Nephron progenitor cell (in vitro differentiated cells): ENCODE measurements at regions not wholly inside any gene's neighbourhood (a gene's known extent, or its start where the extent isn't known, plus 50 kb on each side); places are given as distances from the start of the nearest gene placed in this dataset.

Experiments used
- DNase-seq: peaks from one replicate; pipeline ENCODE4 v3.0.0; 2021
- H3K27ac Mint-ChIP-seq: 2 replicates; pipeline ENCODE4 v1.8.0; 2021; ENCODE audit warnings: mild to moderate bottlenecking, moderate library complexity, mixed read lengths
- H3K27me3 Mint-ChIP-seq: 2 replicates; pipeline ENCODE4 v1.8.0; 2021; ENCODE audit warnings: mild to moderate bottlenecking, low read depth, mixed read lengths; ENCODE audit not compliant: poor library complexity
- H3K36me3 Mint-ChIP-seq: 2 replicates; pipeline ENCODE4 v1.8.0; 2021; ENCODE audit warnings: low read depth, mixed read lengths
- H3K4me1 Mint-ChIP-seq: 2 replicates; pipeline ENCODE4 v1.8.0; 2021; ENCODE audit warnings: mixed read lengths
- H3K4me3 Mint-ChIP-seq: 2 replicates; pipeline ENCODE4 v1.8.0; 2021; ENCODE audit warnings: mild to moderate bottlenecking, moderate library complexity, mixed read lengths
- H3K9me3 Mint-ChIP-seq: 2 replicates; pipeline ENCODE4 v1.8.0; 2021; ENCODE audit warnings: mild to moderate bottlenecking, moderate library complexity, mixed read lengths
- TF ChIP-seq, protein P1 (sequence below): fragments of 200-600 bp; sonication (generic); IDR thresholded peaks from 2 replicates; pipeline ENCODE4 v1.5.0; 2021; ENCODE audit warnings: antibody characterized with exemption

DNA sequence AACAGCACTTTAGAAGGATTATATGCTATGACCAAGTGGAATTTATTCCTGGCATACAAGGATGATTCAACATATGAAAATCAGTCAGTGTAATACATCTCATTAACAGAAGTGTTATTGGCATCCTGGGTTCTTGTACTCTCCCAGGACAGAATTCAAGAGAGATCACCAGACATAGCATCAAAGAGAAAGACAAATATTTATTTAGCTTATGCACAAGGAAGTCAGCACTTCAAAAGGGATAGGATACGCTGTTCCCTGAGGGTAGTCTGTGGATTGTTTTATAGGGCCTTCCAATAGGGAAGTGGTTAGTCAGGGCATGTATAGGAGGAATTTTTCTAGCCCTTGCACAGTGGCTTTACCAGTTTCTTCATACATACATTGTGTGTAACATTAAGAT, 1238.0 kb downstream of the PCDH17 start:
- no peak for DNase-seq

DNA sequence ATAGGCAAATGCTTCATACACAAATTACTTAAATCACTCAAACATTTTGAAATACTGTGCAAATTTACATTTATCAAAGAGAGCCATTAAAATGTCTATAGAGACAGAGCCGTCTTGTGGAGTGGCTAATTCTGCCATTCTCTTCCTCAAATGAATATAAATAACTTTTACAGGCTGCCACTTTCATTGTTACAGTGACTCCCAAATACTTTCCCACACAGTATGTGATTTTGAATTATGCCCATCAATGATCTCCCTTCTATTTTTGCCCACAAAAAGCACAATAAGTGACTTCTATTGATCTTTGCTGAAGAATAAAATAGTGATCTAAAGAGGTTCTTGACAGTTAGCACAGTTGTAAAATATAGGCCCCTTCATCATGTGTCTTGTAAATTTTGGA, 1244.9 kb downstream of the PCDH17 start:
- H3K4me1 Mint-ChIP-seq = peaks cover 6% of the 10 kb centered on the region
- H3K27me3 Mint-ChIP-seq = no peaks in the 10 kb centered on the region
- TF ChIP-seq, protein P1, sequence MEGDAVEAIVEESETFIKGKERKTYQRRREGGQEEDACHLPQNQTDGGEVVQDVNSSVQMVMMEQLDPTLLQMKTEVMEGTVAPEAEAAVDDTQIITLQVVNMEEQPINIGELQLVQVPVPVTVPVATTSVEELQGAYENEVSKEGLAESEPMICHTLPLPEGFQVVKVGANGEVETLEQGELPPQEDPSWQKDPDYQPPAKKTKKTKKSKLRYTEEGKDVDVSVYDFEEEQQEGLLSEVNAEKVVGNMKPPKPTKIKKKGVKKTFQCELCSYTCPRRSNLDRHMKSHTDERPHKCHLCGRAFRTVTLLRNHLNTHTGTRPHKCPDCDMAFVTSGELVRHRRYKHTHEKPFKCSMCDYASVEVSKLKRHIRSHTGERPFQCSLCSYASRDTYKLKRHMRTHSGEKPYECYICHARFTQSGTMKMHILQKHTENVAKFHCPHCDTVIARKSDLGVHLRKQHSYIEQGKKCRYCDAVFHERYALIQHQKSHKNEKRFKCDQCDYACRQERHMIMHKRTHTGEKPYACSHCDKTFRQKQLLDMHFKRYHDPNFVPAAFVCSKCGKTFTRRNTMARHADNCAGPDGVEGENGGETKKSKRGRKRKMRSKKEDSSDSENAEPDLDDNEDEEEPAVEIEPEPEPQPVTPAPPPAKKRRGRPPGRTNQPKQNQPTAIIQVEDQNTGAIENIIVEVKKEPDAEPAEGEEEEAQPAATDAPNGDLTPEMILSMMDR = no peak
- no peaks in the 10 kb centered on the region for H3K36me3 Mint-ChIP-seq
- DNase-seq = no peak
- peaks cover 1% of the 10 kb centered on the region for H3K9me3 Mint-ChIP-seq
- H3K27ac Mint-ChIP-seq = no peak overlapping the region
- no peak overlapping the region for H3K4me3 Mint-ChIP-seq

More for the DNA sequence above, 1238.0 kb downstream of the PCDH17 start:
- Mint-ChIP-seq H3K27ac (no peak overlapping the region), H3K36me3 (no peaks in the 10 kb centered on the region), H3K4me1 (no peaks in the 10 kb centered on the region), H3K9me3 (peaks cover 21% of the 10 kb centered on the region), H3K4me3 (no peak overlapping the region), H3K27me3 (no peaks in the 10 kb centered on the region)
- TF ChIP-seq, protein P1 = no peak

DNA sequence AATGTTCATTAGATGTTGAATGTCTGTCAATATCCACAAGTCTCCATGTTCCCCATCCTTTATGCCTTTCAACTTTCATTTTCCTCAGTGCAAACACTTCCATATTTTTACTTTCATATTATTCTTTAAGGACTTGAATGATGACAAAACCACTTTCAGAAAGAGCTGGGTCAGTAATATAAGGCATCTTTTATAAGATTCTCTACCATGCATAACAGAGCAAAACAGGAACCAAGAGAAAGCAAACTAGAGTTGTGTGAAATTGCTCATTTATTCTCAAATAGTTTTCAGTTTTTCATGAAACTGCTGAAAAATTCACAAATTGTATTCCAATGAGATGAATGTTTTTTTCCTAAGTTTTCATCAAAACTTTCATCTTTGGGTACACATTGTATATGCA, 1247.6 kb downstream of the PCDH17 start:
- Mint-ChIP-seq H3K27ac (no peak overlapping the region), H3K4me1 (peaks cover 12% of the 10 kb centered on the region), H3K4me3 (no peak overlapping the region), H3K27me3 (no peaks in the 10 kb centered on the region), H3K36me3 (no peaks in the 10 kb centered on the region), H3K9me3 (no peaks in the 10 kb centered on the region)
- TF ChIP-seq, protein P1 = no peak
- no peak for DNase-seq

DNA sequence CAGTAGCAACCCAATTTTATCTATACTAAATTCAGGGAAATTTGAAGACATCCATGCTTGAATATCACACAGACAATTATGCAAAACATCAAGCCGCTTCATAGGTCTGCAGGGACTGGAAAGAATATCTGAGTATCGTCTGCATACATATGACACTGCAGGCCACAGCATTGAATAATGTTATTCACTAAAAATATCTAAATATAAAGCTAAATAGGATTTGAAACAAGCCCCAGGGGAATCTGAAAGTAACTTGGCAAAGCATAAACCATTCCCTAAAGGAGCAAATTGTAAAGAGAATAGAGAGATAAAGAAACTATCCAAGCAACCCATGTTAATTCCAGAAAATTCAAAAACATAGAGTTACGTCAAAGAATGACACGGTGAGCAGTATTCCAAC, 1251.0 kb downstream of the PCDH17 start:
- TF ChIP-seq, protein P1 = no peak
- DNase-seq = no peak
- Mint-ChIP-seq H3K4me1 (peaks cover 20% of the 10 kb centered on the region), H3K36me3 (no peaks in the 10 kb centered on the region), H3K4me3 (no peak overlapping the region), H3K27ac (no peak overlapping the region), H3K9me3 (no peaks in the 10 kb centered on the region), H3K27me3 (no peaks in the 10 kb centered on the region)

DNA sequence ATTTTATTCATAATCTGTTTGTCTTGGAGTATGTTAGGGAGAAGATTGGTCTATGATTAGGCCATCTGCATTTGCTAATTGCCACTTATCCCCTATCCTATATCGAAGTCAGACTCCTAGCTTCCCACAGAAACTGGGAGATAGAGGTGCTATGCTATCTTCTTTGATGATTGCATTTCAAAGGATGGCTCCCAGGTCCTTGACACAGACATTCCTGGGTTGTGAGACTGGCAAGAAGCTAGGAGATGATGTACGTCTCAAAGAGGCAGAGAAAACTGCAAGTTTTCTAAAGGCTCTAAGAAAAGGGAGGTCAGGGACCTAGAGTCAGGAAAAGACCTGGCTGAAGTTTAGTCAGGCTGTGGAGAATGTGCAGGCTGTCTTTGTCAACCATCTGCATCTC, 1251.9 kb downstream of the PCDH17 start:
- Mint-ChIP-seq H3K27ac (no peak overlapping the region), H3K4me1 (peaks cover 20% of the 10 kb centered on the region)
- DNase-seq = no peak

More for the DNA sequence above, 1251.9 kb downstream of the PCDH17 start:
- Mint-ChIP-seq H3K9me3 (no peaks in the 10 kb centered on the region), H3K36me3 (no peaks in the 10 kb centered on the region), H3K27me3 (no peaks in the 10 kb centered on the region), H3K4me3 (no peak overlapping the region)
- TF ChIP-seq, protein P1 = no peak
